NCI-H187 (cell line): ENCODE measurements at regions not wholly inside any gene's neighbourhood (a gene's known extent, or its start where the extent isn't known, plus 50 kb on each side); places are given as distances from the start of the nearest gene placed in this dataset.

Source experiments
- DNase-seq, 2 experiments: peaks; one replicate each; lab custom pipeline; 2025; lab: John Stamatoyannopoulos, UW

DNA sequence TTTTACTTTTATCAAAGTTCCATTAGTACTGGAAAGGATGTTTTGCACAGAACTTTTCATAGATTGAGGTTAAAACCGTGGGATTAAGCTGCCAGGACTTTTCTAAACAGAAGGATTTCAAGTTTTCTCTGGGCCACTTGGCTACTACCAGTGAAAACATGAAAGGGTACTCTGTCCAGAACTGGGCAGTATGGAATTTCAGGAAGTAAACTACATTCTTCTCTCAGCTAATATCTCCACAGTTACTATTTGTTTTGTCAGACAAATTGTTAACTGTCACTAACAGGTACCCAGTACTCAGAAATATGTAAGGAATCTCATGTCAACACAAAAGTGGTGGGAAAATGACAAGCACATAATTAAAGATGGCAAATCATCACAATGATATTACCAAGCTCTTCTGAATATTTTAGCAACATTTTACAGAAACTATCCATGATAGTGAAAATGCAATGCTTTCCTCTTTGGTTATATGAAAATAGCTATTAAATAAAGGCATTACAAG lies 454.4 kb downstream of the C4orf33 start:
- no peak for DNase-seq

DNA sequence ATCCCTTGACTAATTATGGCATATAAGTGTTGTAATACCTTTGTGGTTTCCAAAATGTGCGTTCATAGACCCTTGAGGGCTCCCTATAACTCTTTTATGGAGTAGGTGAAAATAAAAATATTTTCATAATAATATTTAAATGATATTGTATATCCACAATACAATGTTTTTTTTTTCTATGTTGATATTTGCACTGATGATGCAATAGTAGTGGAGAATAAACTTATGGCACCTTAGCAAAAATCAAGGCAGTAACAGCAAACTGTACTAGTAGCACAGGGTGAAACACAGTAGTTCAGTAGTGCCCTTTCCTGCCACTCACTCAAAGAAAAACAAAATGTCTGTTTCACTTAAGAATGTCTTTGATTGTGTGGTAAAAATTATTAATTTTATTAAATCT lies 465.3 kb downstream of the C4orf33 start:
- DNase-seq, result no peak

DNA sequence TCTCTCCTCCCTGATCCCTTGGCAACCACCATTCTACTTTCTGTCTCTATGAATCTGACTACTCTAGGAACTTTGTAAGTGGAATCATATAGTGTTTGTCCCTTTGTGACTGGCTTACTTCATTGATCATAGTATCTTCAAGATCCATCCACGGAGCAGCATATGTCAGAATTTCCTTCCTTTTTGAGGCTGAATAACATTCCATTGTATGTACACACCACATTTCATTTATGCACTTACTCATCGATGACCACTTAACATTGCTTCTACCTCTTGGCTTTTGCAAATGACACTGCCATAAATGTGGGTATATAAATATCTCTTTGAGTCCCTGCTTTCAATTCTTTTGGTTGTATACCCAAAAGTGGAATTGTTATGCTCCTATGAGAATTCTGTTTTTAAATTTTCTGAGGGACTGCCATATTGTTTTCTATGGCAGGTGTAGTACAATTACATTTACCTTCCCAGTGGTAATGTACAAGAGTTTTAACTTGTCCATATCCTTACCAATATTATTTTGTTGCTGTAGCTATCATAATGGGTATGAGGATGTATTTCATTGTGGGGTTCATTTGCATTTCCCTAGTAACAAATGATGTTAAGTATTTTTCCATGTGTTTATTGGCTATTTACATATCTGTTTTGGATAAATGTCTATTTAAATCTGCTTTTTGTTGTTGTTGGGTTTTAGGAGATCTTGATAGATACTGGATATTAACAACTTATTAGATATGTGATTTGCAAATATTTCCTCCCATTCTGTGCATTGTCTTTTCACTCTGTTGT lies 466.1 kb downstream of the C4orf33 start:
- DNase-seq, result no peak

DNA sequence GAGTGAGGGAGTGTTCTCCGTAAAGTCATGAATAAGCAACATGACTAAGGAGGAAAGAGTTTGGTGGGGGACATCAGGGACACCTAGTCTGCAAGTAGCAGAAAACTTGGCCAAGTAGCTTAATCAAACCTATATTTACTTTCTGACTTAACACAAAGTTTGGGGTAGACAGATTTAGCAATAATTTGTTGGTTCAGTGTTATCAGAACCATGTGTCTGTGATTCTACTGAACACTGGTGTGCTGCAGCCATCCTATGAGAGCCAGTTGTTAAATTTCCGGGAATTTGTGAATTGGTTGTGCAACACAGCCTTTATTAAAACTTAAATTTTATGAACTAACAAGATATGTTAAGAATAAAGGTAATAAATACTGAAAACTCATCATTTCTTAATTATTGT lies 469.3 kb downstream of the C4orf33 start:
- DNase-seq, result no peak

DNA sequence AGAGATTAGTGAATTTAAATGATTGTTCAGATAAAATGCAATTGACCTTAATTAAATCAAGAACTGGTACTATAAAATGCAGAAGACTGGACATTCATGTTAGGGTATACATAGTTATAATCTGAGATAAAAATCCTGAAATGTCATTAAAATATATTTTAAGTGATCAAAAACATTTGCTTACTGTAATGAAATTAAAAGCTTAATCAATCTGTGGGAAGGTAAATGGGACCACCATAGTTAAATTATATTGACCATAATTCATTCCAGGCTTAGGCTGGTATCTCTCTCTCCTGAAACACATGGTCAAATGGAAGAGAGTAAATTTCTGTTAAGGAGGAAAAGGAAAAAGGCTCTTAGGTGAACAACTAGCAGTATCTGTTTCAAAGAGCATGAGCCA lies 474.4 kb downstream of the C4orf33 start:
- no peak for DNase-seq

DNA sequence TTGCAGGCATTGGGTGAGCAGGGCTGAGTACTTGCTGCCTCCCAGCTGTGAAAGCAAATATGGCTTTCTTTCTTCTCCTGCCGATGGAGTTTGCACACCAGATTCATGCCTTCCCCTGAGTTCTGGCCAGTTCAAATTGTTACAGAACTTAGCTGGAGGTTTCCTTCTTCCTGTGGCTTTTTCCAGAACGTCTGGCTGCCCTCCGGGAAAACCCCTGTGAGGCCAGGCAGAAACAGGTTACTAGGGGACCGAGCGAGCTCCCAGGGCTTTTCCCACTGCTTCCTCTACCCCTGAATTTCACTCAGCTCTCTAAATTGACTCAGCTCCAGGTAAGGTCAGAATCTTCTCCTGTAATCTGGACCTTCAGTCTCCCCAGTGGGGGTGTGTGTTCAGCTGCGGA lies 482.4 kb downstream of the C4orf33 start:
- no peak for DNase-seq

DNA sequence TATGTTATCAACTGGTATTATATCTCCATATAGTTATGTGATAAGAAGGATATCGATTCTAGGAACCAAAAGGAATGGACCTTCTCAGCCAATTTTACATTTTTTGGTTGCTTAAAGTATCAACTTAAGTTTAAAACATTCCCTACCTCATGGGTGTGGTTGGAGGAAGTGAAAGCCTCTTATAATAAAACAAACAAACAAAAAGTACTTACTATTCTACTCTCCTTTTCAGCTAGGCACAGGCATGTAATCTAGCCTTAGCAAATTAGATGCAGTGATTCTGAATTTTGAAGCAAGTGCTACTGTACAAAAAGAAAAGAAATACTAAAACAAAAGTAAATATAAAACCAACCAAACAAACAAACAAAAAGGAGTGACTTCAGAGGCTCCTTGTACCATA lies 485.4 kb downstream of the C4orf33 start:
- DNase-seq, result no peak

DNA sequence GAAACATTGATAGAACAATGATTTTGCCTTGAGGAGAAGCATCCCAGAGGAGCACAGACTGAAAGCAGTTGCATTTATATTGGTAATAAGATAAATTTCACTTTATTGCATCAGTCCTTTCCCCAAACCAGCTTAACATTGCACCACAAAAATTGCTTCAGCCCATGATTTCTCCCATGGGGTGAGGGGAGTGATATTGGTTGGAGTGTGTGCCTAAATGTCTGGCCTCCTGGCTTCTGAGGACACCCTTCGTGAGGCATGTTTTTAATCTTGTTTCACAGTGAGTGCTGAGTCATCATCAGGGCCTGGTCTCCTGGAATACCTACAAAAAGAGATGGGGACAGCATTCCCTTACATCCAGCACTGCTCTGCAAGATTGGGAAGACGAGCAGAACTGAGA lies 487.9 kb downstream of the C4orf33 start:
- DNase-seq, result no peak

DNA sequence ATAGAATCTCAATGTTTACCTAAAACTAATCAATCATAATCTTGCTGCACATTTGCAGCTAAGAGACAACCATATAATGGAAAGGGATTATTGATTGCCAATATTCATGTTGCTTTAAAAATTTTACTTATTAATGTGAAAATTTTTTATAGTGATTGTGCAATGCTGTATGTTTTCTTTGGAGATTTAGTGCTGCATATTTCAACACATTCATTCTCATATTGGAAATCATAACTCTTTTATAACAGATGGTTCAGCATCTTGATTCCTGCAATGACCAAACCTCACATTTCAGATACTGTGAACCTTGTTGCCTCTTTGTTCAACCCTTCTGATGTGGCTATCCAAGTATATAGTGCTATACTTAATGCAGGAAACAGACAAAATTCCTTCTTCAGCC lies 502.6 kb downstream of the C4orf33 start:
- no peak for DNase-seq

DNA sequence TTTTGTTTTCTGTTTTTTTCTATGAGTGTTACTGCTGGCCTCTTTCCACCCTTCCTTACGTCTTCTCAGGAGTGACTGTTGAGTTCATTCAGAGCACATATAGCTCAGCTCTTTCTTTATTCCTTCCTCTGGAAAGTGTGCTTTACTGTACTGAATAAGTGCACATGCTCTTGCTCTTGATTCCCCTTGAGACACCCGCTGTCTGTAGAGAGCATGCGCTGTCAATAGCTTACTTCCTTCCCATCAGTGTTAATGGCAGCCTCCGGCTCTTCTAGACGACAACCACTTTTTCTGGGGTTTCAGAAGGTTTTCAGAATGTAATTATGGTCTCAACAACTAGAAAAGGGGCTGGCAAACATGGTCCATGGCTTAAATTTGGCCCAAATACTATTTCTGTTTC lies 504.9 kb downstream of the C4orf33 start:
- no peak for DNase-seq

DNA sequence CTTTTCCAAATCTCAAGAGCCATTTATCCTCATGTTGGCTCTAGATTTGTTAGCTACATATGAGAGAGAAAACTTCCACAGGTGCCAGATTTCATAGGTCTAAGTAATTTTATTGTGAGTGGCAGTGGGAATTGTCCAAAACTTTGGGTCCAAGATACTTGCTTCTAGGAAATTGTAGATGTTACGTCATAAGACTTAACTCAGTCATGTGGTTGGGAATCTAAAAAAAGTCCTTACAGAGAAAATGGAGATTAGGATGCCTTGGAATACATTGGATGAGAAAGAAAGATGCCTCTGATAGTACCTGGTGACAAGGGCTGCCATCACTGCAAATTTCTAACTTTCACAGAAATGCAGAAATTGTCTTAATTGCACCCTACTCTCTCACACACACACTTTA lies 506.5 kb downstream of the C4orf33 start:
- no peak for DNase-seq

DNA sequence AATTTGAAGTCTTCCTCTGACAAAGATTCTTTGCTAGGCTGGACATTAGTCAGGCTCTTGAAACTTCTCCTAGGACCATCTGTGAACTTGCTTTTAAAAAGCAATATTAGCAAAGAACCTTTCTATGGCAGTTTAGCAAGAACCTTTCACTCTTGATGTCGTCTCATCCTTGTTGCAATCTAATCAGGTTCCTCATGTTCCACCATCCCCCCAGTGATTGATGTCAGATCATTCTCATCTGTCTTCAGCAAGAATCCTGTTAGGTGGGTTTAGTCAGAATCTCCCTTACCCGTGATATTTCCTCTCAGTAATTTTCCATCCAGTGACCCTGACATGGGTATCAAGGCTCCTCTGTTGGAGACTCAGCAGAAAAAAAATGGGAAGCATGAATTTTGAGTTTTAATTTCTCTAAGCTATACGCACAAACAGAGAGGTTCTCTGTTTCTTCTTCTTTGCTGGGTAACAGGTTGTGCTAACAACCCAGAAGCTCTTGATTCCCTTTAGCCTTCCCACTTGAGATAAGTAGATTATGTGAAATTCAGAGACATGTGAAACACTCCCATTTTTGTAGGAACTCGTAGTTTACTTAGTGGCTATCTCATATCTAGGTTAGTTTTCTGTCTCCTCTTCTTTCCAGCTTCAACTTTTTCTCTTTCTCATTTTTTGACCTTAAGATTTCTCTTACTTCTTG lies 507.4 kb downstream of the C4orf33 start:
- no peak for DNase-seq

DNA sequence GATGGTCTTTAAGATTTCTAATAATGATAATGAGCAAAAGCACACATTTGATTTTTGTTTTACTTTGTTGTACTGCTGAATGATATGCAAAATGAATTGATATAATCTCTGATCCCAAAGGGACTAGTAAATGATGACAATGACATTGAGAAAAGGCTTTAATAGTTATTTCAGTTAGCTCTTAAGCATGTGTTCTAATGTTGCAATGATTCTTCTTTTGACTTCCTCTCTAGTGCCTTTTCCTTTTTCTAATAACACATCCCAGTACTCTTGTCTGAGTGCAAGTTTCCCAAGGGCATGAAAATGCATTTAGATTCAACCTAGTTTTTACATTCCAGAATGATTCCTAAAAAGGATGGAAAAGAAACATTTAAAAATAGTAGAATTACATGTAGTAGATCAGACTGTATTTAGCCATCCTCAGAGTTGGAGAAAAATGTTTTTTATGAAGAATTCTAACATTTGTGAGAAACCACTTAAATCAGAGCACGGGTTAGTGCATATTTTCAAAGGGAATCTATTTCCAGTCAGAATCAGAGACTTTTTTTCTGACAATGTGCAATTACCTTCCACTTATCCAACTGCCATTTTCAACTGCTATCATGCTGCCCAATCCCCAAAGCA lies 508.8 kb downstream of the C4orf33 start:
- no peak for DNase-seq

DNA sequence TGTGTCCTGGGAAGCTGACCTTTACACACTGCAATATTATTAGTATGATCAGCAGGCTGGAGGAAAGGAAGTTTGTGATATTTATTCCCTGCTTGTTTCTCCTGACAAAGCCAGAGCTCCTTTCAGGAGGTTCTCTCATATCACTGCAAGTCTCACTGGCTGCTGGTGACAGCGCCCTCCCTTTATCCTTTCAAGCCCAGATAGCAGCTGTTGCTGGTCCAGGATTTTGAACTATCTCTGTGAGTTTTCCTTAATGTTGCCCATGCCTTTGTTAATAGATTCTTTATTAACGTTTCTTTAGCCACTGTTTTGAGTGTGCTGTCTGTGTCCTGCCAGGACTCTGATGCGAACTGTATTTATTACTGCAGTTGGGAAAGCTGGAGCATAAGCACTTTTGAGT lies 518.7 kb downstream of the C4orf33 start:
- no peak for DNase-seq

DNA sequence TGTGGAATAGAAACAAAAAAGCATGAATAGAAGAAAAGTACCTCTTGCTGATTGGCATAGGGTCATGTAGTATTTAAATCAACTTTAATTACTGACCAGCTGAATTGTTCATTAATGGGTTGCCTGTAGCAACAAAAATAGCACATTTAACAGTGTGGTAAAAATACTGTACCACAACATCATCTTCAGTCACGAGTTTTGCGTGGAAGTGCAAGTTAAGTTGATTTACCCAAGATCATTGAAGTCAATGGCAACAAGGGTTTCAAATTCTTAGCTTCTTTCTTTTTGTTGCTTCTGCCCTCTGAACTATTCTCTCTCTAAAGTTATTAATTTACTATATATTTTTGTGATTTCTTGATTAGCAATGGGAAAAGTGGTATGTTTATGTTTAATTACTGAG lies 526.6 kb downstream of the C4orf33 start:
- no peak for DNase-seq

DNA sequence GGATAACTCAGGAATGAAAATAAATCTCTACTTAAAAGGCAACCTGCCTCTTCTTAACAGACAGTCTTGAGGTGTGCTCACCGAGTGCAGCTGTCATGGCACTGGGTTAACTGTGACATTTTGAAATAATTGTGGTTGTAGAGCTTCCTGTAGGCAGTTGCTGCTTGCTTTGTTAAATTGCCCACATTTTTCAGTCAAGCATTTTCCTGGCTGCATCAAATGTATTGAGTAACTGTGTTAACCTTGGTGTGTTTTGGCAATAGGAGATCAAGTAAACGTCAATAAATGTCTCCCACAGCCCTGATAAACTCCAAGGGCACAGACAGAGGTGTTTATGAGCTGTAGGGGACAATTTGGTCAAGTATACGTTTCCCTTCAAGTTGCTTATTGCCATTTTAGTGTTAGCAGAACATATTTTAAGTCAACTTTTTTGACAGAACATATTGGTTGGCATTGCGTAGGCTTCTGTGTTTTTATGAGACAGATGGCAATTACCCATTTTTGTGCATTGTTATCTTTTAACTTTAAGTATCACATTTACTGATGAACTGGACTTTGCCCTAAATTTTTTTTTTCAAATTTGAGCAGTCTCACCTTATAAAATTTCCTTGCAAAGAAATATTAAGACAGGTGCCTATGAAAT lies 527.4 kb downstream of the C4orf33 start:
- no peak for DNase-seq

DNA sequence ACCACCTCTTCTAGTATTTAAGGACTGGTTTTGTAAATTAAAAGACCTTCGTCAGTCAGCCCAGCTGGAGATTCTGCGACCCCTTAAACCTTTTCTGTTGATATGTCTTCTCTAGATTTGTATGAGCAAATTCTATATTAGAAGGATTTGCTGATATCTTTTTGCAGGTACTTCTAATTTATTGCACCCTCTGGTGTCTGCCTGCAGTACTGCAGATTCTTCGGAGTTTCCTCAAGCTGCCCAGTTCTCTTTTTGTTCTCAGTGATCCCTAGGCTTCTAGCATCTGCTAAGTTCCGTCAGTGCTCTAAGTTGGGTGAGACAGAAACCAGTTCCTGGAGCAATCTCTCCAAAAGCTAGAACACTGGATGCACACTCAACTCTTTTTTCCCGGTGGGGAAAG lies 545.2 kb downstream of the C4orf33 start:
- DNase-seq, result peak in 1 of 2 experiments; percentile 0

DNA sequence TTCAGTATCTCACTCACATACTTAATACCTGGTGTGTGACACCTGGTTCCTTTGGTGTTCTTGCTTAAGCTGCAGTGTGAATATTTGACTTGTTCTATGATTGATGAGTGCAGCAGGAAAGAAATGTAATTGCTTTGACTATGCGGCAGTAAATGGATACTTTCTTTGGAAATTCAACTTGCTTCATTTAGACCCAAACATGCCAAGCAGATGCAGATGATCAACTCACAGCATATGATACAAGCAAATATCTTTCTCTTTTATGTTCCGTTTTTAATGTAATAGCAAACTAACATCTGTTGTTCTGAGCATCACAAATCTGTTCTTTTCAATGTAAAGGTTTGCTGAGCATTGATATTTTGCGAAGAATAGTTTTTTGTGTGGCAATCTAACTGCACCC lies 549.5 kb downstream of the C4orf33 start:
- no peak for DNase-seq

DNA sequence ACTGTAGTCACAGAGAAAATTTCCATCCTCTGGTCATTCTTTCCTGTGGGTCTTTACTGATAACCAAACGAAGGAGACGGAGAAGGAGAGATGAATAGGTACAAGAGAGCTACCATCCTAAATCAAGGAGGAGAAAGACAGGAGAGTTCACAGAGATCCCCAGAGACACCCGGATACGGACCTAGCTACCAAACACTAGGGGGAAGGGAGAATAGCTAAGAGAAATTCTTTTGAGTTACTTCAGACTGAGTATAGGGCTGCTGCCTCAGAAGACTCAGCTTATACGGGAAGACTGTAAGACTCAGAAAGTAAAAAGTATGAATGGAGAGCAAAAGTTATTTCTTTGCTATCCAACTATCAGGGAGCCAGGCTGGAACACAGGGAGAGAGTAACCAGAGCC lies 572.1 kb downstream of the C4orf33 start:
- DNase-seq, result no peak

DNA sequence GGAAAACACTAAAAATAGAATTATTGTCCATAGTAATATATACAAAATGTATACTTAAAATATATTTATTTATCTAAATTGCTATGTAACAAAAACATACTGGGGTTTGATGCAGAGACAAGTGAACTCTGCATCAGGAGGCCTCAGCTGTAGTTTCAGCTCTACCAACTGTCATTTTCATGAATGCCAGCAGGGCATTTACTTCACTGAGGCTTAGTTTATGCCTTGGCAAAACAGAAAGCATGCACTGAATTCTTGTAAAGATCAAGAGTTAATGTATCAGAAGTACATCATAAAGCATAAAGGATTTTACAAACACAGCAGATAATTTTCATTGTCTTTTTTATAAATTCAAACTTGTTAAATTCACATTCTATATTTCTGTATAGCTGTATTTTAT lies 577.0 kb downstream of the C4orf33 start:
- no peak for DNase-seq

DNA sequence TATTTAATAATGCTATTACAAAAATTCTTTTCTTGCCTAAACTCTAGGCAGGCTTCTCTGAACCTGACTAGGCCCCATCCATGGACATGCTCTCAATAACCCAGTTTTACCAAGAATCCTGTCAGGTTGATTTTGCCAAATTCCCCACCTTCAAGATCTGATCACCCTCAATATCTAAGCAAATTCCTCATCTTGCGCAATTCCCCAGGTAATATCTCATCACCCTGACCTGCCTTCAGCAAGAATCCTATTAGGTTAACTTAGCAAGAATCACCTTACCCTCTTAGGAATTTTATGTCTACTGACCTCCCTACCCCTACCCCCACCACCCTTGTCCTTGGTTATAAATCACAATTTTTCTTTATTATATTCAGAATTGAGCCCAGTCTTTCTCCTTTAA lies 579.1 kb downstream of the C4orf33 start:
- no peak for DNase-seq

DNA sequence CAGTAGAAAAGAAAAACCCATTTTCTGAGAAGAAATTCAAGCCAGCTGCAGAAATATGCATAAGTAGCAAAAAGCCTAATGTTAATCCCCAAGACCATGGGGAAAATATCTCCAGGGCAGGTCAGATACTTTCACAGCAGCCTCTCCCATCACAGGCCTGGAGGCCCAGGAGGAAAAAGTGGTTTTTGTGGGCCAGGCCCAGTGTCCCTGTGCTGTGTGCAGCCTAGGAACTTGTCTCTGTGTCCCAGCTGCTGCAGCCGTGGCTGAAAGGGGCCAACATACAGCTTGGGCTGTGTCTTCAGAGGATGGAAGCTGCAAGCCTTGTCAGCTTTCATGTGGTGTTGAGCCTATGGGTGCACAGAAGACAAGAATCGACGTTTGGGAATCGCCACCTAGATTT lies 581.0 kb downstream of the C4orf33 start:
- no peak for DNase-seq

DNA sequence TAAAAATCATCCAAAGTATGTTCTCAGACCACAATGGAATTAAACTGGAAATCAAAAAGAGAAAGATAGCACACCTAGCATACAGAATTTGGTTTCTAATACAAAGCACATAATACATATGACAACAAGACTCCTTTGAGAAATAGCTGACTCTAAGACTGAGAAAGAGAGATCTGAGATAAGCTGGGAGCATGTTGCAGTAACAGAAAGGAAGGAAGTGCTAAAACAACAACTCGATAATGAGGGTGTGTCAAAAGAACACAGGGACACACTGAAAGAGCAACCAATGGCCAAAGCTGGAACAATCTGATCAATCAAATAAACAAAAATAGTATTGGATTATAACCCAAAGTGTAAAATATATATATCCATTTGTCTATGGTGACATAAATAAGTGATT lies 586.6 kb downstream of the C4orf33 start:
- no peak for DNase-seq
